ENCODE measurements at regions not wholly inside any gene's neighbourhood (a gene's known extent, or its start where the extent isn't known, plus 50 kb on each side); places are given as distances from the start of the nearest gene placed in this dataset.
"Not testable (repeated sequence)": the region's sequence is repeated elsewhere in the genome, so short reads cannot be mapped to it uniquely, and the experiment has no call there.

- not testable (repeated sequence) for TF ChIP-seq CTCF (IDR thresholded peaks at IDR 0.05); ZFX (IDR thresholded peaks at IDR 0.05; ENCODE audit: borderline replicate concordance)
These were observed 187.4 kb upstream of the FOLH1 start for GRCh38 chr11:49395789-49396188.

All from 22Rv1 (cell line).